NB4 (cell line): ENCODE measurements at regions not wholly inside any gene's neighbourhood (a gene's known extent, or its start where the extent isn't known, plus 50 kb on each side); places are given as distances from the start of the nearest gene placed in this dataset.

Experiments
- CTCF ChIP-seq: IDR thresholded peaks from one replicate; pipeline ENCODE4 v1.5.1; 2012; ENCODE audit warnings: low read depth, low read length
- MYC ChIP-seq: IDR thresholded peaks from 2 replicates; pipeline ENCODE4 v1.6.1; 2011; ENCODE audit warnings: low read depth, low read length

- TF ChIP-seq CTCF (no peak), MYC (no peak)
Measured at GRCh38 chr12:33942172-33942571, 80.1 kb upstream of the ALG10 start.
